ENCODE measurements at regions not wholly inside any gene's neighbourhood (a gene's known extent, or its start where the extent isn't known, plus 50 kb on each side); places are given as distances from the start of the nearest gene placed in this dataset.

GRCh38 chr15:95957861-95958260 lies 372.6 kb upstream of the NR2F2 start:
- FAIRE-seq (no peak), DNase-seq (ENCODE audit: insufficient read length, low spot score) (no peak)
- no peak for TF ChIP-seq PAX5 (IDR thresholded peaks at IDR 0.05; ENCODE audit: insufficient read depth, low read length, severe bottlenecking)
- TF ChIP-seq POU2F2 (IDR thresholded peaks at IDR 0.05; ENCODE audit: low read depth, low read length), result no peak
- no peak for TF ChIP-seq POLR2AphosphoS5 (IDR thresholded peaks at IDR 0.05; ENCODE audit: low read depth, low read length)
- no peak for TF ChIP-seq POLR2A (IDR thresholded peaks at IDR 0.05; ENCODE audit: low read depth, low read length)
- no peak for TF ChIP-seq TAF1 (IDR thresholded peaks at IDR 0.05; ENCODE audit: low read depth, low read length)
- TF ChIP-seq SPI1 (IDR thresholded peaks at IDR 0.05; ENCODE audit: low read depth, low read length), result no peak

- DNase-seq (ENCODE audit: insufficient read length, low spot score) (no peak), FAIRE-seq (no peak)
- no peak for TF ChIP-seq POU2F2 (IDR thresholded peaks at IDR 0.05; ENCODE audit: low read depth, low read length)
- no peak for TF ChIP-seq POLR2A (IDR thresholded peaks at IDR 0.05; ENCODE audit: low read depth, low read length)
- no peak for TF ChIP-seq POLR2AphosphoS5 (IDR thresholded peaks at IDR 0.05; ENCODE audit: low read depth, low read length)
- TF ChIP-seq TAF1 (IDR thresholded peaks at IDR 0.05; ENCODE audit: low read depth, low read length), result no peak
- no peak for TF ChIP-seq SPI1 (IDR thresholded peaks at IDR 0.05; ENCODE audit: low read depth, low read length)
- TF ChIP-seq PAX5 (IDR thresholded peaks at IDR 0.05; ENCODE audit: insufficient read depth, low read length, severe bottlenecking), result no peak
Observed at GRCh38 chr15:95958382-95958781, 372.1 kb upstream of the NR2F2 start.

GRCh38 chr15:95968856-95969255 lies 361.6 kb upstream of the NR2F2 start:
- no peak for TF ChIP-seq SPI1 (IDR thresholded peaks at IDR 0.05; ENCODE audit: low read depth, low read length)
- no peak for TF ChIP-seq POU2F2 (IDR thresholded peaks at IDR 0.05; ENCODE audit: low read depth, low read length)
- TF ChIP-seq POLR2AphosphoS5 (IDR thresholded peaks at IDR 0.05; ENCODE audit: low read depth, low read length), result no peak
- no peak for TF ChIP-seq POLR2A (IDR thresholded peaks at IDR 0.05; ENCODE audit: low read depth, low read length)
- TF ChIP-seq TAF1 (IDR thresholded peaks at IDR 0.05; ENCODE audit: low read depth, low read length), result no peak
- TF ChIP-seq PAX5 (IDR thresholded peaks at IDR 0.05; ENCODE audit: insufficient read depth, low read length, severe bottlenecking), result no peak
- peak; percentile 20 for FAIRE-seq
- DNase-seq (ENCODE audit: insufficient read length, low spot score), result no peak

- DNase-seq (ENCODE audit: insufficient read length, low spot score), result no peak
- TF ChIP-seq POLR2A (IDR thresholded peaks at IDR 0.05; ENCODE audit: low read depth, low read length) (no peak), SPI1 (IDR thresholded peaks at IDR 0.05; ENCODE audit: low read depth, low read length) (0 out of 2 replicates have a peak, but pooled peaks have one; percentile 16)
- FAIRE-seq, result peak; percentile 35
Observed at GRCh38 chr15:95970326-95970725, 360.2 kb upstream of the NR2F2 start.

- DNase-seq (ENCODE audit: insufficient read length, low spot score), result no peak
- FAIRE-seq, result no peak
Observed at GRCh38 chr15:95972041-95972553, 358.4 kb upstream of the NR2F2 start.

GRCh38 chr15:95972812-95973211 lies 357.7 kb upstream of the NR2F2 start:
- TF ChIP-seq POU2F2 (IDR thresholded peaks at IDR 0.05; ENCODE audit: low read depth, low read length) (no peak), POLR2AphosphoS5 (IDR thresholded peaks at IDR 0.05; ENCODE audit: low read depth, low read length) (no peak), SPI1 (IDR thresholded peaks at IDR 0.05; ENCODE audit: low read depth, low read length) (no peak), TAF1 (IDR thresholded peaks at IDR 0.05; ENCODE audit: low read depth, low read length) (no peak), PAX5 (IDR thresholded peaks at IDR 0.05; ENCODE audit: insufficient read depth, low read length, severe bottlenecking) (no peak), POLR2A (IDR thresholded peaks at IDR 0.05; ENCODE audit: low read depth, low read length) (no peak)
- DNase-seq (ENCODE audit: insufficient read length, low spot score), result no peak
- no peak for FAIRE-seq

More at GRCh38 chr15:95972041-95972553, 358.4 kb upstream of the NR2F2 start:
- TF ChIP-seq PAX5 (IDR thresholded peaks at IDR 0.05; ENCODE audit: insufficient read depth, low read length, severe bottlenecking) (no peak), POU2F2 (IDR thresholded peaks at IDR 0.05; ENCODE audit: low read depth, low read length) (no peak), SPI1 (IDR thresholded peaks at IDR 0.05; ENCODE audit: low read depth, low read length) (no peak), POLR2A (IDR thresholded peaks at IDR 0.05; ENCODE audit: low read depth, low read length) (no peak), TAF1 (IDR thresholded peaks at IDR 0.05; ENCODE audit: low read depth, low read length) (no peak), POLR2AphosphoS5 (IDR thresholded peaks at IDR 0.05; ENCODE audit: low read depth, low read length) (no peak)

GRCh38 chr15:95973566-95974256 lies 356.8 kb upstream of the NR2F2 start:
- TF ChIP-seq PAX5 (IDR thresholded peaks at IDR 0.05; ENCODE audit: insufficient read depth, low read length, severe bottlenecking), result peak; percentile 77
- no peak for TF ChIP-seq TAF1 (IDR thresholded peaks at IDR 0.05; ENCODE audit: low read depth, low read length)
- TF ChIP-seq POLR2A (IDR thresholded peaks at IDR 0.05; ENCODE audit: low read depth, low read length), result no peak
- no peak for TF ChIP-seq POU2F2 (IDR thresholded peaks at IDR 0.05; ENCODE audit: low read depth, low read length)
- FAIRE-seq, result peak; percentile 91
- DNase-seq (ENCODE audit: insufficient read length, low spot score), result no peak

GRCh38 chr15:95975212-95975611 lies 355.3 kb upstream of the NR2F2 start:
- DNase-seq (ENCODE audit: insufficient read length, low spot score), result no peak
- 0 out of 2 replicates have a peak, but pooled peaks have one; percentile 35 for TF ChIP-seq POU2F2 (IDR thresholded peaks at IDR 0.05; ENCODE audit: low read depth, low read length)
- TF ChIP-seq SPI1 (IDR thresholded peaks at IDR 0.05; ENCODE audit: low read depth, low read length), result no peak
- TF ChIP-seq POLR2AphosphoS5 (IDR thresholded peaks at IDR 0.05; ENCODE audit: low read depth, low read length), result no peak
- no peak for TF ChIP-seq PAX5 (IDR thresholded peaks at IDR 0.05; ENCODE audit: insufficient read depth, low read length, severe bottlenecking)
- TF ChIP-seq TAF1 (IDR thresholded peaks at IDR 0.05; ENCODE audit: low read depth, low read length), result 0 out of 2 replicates have a peak, but pooled peaks have one; percentile 23
- TF ChIP-seq POLR2A (IDR thresholded peaks at IDR 0.05; ENCODE audit: low read depth, low read length), result 0 out of 2 replicates have a peak, but pooled peaks have one; percentile 3
- FAIRE-seq, result no peak

GRCh38 chr15:95979286-95979685 lies 351.2 kb upstream of the NR2F2 start:
- no peak for TF ChIP-seq TAF1 (IDR thresholded peaks at IDR 0.05; ENCODE audit: low read depth, low read length)
- no peak for TF ChIP-seq SPI1 (IDR thresholded peaks at IDR 0.05; ENCODE audit: low read depth, low read length)
- no peak for TF ChIP-seq POLR2AphosphoS5 (IDR thresholded peaks at IDR 0.05; ENCODE audit: low read depth, low read length)
- no peak for TF ChIP-seq POU2F2 (IDR thresholded peaks at IDR 0.05; ENCODE audit: low read depth, low read length)
- no peak for TF ChIP-seq POLR2A (IDR thresholded peaks at IDR 0.05; ENCODE audit: low read depth, low read length)
- TF ChIP-seq PAX5 (IDR thresholded peaks at IDR 0.05; ENCODE audit: insufficient read depth, low read length, severe bottlenecking), result no peak
- DNase-seq (ENCODE audit: insufficient read length, low spot score), result no peak
- FAIRE-seq, result no peak

Data from GM12891 (cell line).